Fibroblast of pulmonary artery (primary cell): ENCODE measurements at regions not wholly inside any gene's neighbourhood (a gene's known extent, or its start where the extent isn't known, plus 50 kb on each side); places are given as distances from the start of the nearest gene placed in this dataset.

Experiments used
- DNase-seq: peaks from one replicate; pipeline ENCODE4 v3.0.0-alpha.2; 2010; ENCODE audit warnings: low read depth
- H3K4me3 ChIP-seq: replicated peaks from 2 replicates; pipeline ENCODE4 v1.5.1; 2011; ENCODE audit warnings: low read depth, mild to moderate bottlenecking, control low read depth, low read length, moderate library complexity
- CTCF ChIP-seq: IDR thresholded peaks from 2 replicates; pipeline ENCODE4 v1.5.1; 2011; ENCODE audit warnings: mild to moderate bottlenecking, control low read depth, low read length, inconsistent platforms; ENCODE audit errors: missing control alignments

- DNase-seq, result no peak
- no peak for TF ChIP-seq CTCF
These were observed 131.5 kb upstream of the ALCAM start for GRCh38 chr3:105235221-105235620.

GRCh38 chr3:105235785-105236184 lies 130.9 kb upstream of the ALCAM start:
- H3K4me3 ChIP-seq, result no peak overlapping the region
- no peak for DNase-seq
- TF ChIP-seq CTCF, result no peak

More at GRCh38 chr3:105235221-105235620, 131.5 kb upstream of the ALCAM start:
- H3K4me3 ChIP-seq, result no peak overlapping the region

GRCh38 chr3:105238367-105238766 lies 128.3 kb upstream of the ALCAM start:
- DNase-seq, result no peak
- no peak overlapping the region for H3K4me3 ChIP-seq
- no peak for TF ChIP-seq CTCF

- TF ChIP-seq CTCF, result no peak
- no peak overlapping the region for H3K4me3 ChIP-seq
- no peak for DNase-seq
These were observed 123.6 kb upstream of the ALCAM start for GRCh38 chr3:105243076-105243475.

GRCh38 chr3:105246536-105246935 lies 120.2 kb upstream of the ALCAM start:
- H3K4me3 ChIP-seq, result no peak overlapping the region
- no peak for TF ChIP-seq CTCF

GRCh38 chr3:105253225-105253624 lies 113.5 kb upstream of the ALCAM start:
- TF ChIP-seq CTCF, result no peak
- H3K4me3 ChIP-seq, result no peak overlapping the region
- peak; percentile 59 for DNase-seq

More at GRCh38 chr3:105246536-105246935, 120.2 kb upstream of the ALCAM start:
- no peak for DNase-seq

GRCh38 chr3:105254154-105254553 lies 112.6 kb upstream of the ALCAM start:
- no peak overlapping the region for H3K4me3 ChIP-seq
- no peak for TF ChIP-seq CTCF
- DNase-seq, result no peak
